Karpas-422 (cell line): ENCODE measurements at regions not wholly inside any gene's neighbourhood (a gene's known extent, or its start where the extent isn't known, plus 50 kb on each side); places are given as distances from the start of the nearest gene placed in this dataset.

Experiments
- DNase-seq: peaks from one replicate; pipeline ENCODE4 v3.0.0-alpha.2; 2015
- H2AFZ ChIP-seq: fragments of 200-600 bp; sonication (generic); 2 replicates; pipeline ENCODE4 v1.6.1; 2014; ENCODE audit warnings: antibody characterized with exemption, low read length, mixed read lengths
- H3K27ac ChIP-seq: fragments of 200-600 bp; sonication (generic); 2 replicates; pipeline ENCODE4 v1.5.1; 2014; ENCODE audit warnings: mild to moderate bottlenecking, low read length, moderate library complexity
- H3K27me3 ChIP-seq: fragments of 200-600 bp; sonication (generic); 2 replicates; pipeline ENCODE4 v1.6.1; 2014; ENCODE audit warnings: low read length, mixed read lengths
- H3K36me3 ChIP-seq: fragments of 200-600 bp; sonication (generic); 2 replicates; pipeline ENCODE4 v1.6.1; 2014; ENCODE audit warnings: low read length, mixed read lengths; ENCODE audit not compliant: insufficient read depth
- H3K4me1 ChIP-seq: fragments of 200-600 bp; sonication (generic); 2 replicates; pipeline ENCODE4 v1.6.1; 2014; ENCODE audit warnings: mild to moderate bottlenecking, low read length, mixed read lengths
- H3K4me2 ChIP-seq: fragments of 200-600 bp; sonication (generic); 2 replicates; pipeline ENCODE4 v1.6.1; 2014; ENCODE audit warnings: low read length, low read depth, mild to moderate bottlenecking; ENCODE audit not compliant: poor library complexity, severe bottlenecking
- H3K4me3 ChIP-seq: fragments of 200-600 bp; sonication (generic); 2 replicates; pipeline ENCODE4 v1.5.1; 2014; ENCODE audit warnings: mild to moderate bottlenecking, antibody characterized with exemption, low read length, mixed read lengths
- H3K79me2 ChIP-seq: fragments of 200-600 bp; sonication (generic); 2 replicates; pipeline ENCODE4 v1.6.1; 2014; ENCODE audit warnings: mild to moderate bottlenecking, low read length, mixed read lengths
- H3K9ac ChIP-seq: fragments of 200-600 bp; sonication (generic); 2 replicates; pipeline ENCODE4 v1.6.0; 2014; ENCODE audit warnings: low read length
- H3K9me2 ChIP-seq: fragments of 200-600 bp; sonication (generic), shearing (Covaris generic); replicated peaks from 2 replicates; pipeline ENCODE4 v1.6.0; 2014; ENCODE audit warnings: mild to moderate bottlenecking, low read length, moderate library complexity; ENCODE audit not compliant: insufficient read depth
- H3K9me3 ChIP-seq: fragments of 300-700, 200-600 bp; sonication (generic); 2 replicates; pipeline ENCODE4 v1.6.1; 2014; ENCODE audit warnings: low read length, mixed read lengths
- H4K20me1 ChIP-seq: fragments of 200-600 bp; sonication (generic); 2 replicates; pipeline ENCODE4 v1.6.1; 2014; ENCODE audit warnings: mild to moderate bottlenecking, antibody characterized with exemption, low read length, low read depth; ENCODE audit not compliant: insufficient read depth

DNA sequence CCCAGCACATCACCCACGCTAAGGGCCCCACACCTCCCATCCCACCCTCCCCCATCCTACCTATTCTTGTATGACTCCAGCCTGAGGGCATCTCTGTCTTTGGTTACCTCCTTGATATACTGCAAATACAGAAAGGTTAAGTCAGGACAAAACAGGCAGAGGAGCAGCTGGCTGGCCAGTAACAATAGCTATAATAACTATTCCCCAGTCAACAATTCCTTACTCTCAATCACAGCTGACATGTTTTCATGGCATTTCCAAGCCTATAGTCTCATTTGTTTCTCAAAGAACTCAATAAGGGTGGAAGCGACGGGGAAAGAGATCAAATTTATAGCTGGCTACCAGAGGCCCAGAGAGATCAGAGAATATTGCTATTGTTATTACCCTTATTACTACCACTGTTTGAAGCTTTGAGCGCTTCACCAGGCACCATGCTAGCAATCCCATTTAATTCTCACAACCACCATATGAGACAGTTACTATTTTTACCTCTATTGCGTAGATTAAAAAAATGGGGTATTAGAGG, 93.0 kb upstream of the C2CD4B start:
- no peaks in the 10 kb centered on the region for H3K4me1 ChIP-seq
- H3K9ac ChIP-seq, result no peak overlapping the region
- H3K9me2 ChIP-seq, result no peaks in the 10 kb centered on the region
- peaks cover 9% of the 10 kb centered on the region for H3K9me3 ChIP-seq
- no peak overlapping the region for H2AFZ ChIP-seq
- no peak overlapping the region for H3K4me2 ChIP-seq
- H3K27ac ChIP-seq, result no peak overlapping the region
- H3K4me3 ChIP-seq, result no peak overlapping the region
- no peaks in the 10 kb centered on the region for H3K79me2 ChIP-seq
- peaks cover 17% of the 10 kb centered on the region; the same call in 1 of the 2 replicates for H3K36me3 ChIP-seq
- DNase-seq, result no peak
- no peaks in the 10 kb centered on the region for H3K27me3 ChIP-seq
- H4K20me1 ChIP-seq, result no peaks in the 10 kb centered on the region

DNA sequence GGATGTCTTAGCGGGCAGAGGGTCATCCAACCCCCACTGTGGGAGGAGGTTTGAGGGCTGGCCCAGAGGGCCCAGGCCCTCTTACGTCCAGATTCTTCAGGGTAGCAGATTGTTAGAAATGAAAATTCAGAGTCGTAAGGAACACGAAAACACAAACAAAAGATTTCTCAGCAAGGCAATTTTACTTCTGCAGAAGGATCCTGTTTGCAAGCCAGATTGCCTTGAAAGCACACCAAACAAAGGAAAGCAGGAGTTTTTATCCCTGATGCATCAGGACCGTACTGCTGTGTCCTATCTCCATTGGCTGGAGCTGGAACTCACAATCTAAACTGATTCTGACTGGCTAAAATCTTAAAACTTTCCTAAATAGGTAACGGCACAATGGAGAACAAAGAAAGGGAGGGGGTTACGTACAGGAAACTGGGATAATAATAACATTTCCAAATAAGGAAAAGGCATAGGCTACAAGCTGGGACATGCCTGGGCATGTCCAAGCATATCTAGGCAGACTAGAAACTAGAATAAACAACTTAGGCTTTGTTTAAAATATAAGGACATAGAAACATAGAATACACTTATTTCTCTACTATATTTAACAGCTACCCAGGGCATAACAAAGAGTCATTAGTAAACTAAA, 97.3 kb upstream of the C2CD4B start:
- H3K9me2 ChIP-seq, result no peaks in the 10 kb centered on the region
- no peaks in the 10 kb centered on the region for H3K27me3 ChIP-seq
- peaks cover 10% of the 10 kb centered on the region for H3K79me2 ChIP-seq
- H2AFZ ChIP-seq, result no peak overlapping the region
- DNase-seq, result no peak
- no peaks in the 10 kb centered on the region for H3K4me1 ChIP-seq
- H3K4me2 ChIP-seq, result no peak overlapping the region
- no peak overlapping the region for H3K27ac ChIP-seq
- peaks cover 31% of the 10 kb centered on the region for H3K36me3 ChIP-seq
- no peaks in the 10 kb centered on the region for H4K20me1 ChIP-seq
- H3K4me3 ChIP-seq, result no peak overlapping the region
- no peak overlapping the region for H3K9ac ChIP-seq
- H3K9me3 ChIP-seq, result peaks cover 14% of the 10 kb centered on the region

DNA sequence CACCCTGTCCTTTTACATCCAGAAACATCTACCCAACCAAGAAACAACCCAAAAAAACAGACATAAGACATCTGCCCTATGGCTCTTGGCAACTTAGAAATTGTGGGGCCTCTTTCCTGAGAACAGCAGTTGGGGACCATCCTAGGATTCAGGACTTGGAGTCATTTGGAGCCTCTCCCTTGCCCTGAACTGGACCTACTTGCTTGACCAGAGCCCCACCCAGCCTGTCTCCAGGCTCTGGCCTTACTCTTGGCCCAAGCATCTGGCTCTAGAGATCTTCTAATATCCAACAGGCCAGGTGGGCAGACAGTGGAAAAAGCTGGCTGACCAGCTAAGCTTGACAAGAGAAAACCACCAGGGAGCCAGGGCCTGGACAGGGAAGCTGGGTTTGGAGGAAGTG, 99.1 kb upstream of the C2CD4B start:
- peaks cover 21% of the 10 kb centered on the region for H3K9me3 ChIP-seq
- H3K4me3 ChIP-seq, result no peak overlapping the region
- peaks cover 10% of the 10 kb centered on the region for H3K79me2 ChIP-seq
- H3K4me2 ChIP-seq, result no peak overlapping the region
- no peak overlapping the region for H3K9ac ChIP-seq
- no peak overlapping the region for H2AFZ ChIP-seq
- no peak for DNase-seq
- no peak overlapping the region for H3K27ac ChIP-seq
- no peaks in the 10 kb centered on the region for H4K20me1 ChIP-seq
- peaks cover 37% of the 10 kb centered on the region for H3K36me3 ChIP-seq
- no peaks in the 10 kb centered on the region for H3K9me2 ChIP-seq
- H3K4me1 ChIP-seq, result no peaks in the 10 kb centered on the region
- H3K27me3 ChIP-seq, result no peaks in the 10 kb centered on the region

DNA sequence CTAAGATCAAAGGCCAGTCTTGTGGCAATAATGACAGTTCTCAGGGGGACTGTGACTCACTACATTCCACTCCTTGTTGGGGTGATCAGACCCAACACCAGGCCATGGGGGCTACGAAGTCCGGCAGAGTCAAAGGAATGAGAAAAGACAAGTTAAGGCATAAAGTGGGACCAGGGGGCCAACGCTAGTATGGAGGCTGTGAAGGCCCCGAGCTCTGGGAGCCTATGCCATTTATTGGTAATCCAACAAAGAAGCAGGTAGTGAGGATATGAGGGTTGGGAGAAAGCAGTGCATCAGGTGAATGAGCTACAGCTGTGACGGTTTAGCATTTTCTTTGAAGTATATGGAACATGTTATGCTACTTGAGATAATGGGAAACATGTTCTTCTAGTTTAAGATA, 104.4 kb upstream of the C2CD4B start:
- H3K27ac ChIP-seq, result no peak overlapping the region
- H3K4me3 ChIP-seq, result no peak overlapping the region
- no peaks in the 10 kb centered on the region for H4K20me1 ChIP-seq
- peaks cover 39% of the 10 kb centered on the region for H3K36me3 ChIP-seq
- no peaks in the 10 kb centered on the region for H3K27me3 ChIP-seq
- peaks cover 24% of the 10 kb centered on the region for H3K9me3 ChIP-seq
- H2AFZ ChIP-seq, result no peak overlapping the region
- no peak overlapping the region for H3K4me2 ChIP-seq
- peaks cover 54% of the 10 kb centered on the region for H3K79me2 ChIP-seq
- DNase-seq, result peak; percentile 56
- no peaks in the 10 kb centered on the region for H3K9me2 ChIP-seq
- H3K4me1 ChIP-seq, result no peaks in the 10 kb centered on the region
- H3K9ac ChIP-seq, result no peak overlapping the region

DNA sequence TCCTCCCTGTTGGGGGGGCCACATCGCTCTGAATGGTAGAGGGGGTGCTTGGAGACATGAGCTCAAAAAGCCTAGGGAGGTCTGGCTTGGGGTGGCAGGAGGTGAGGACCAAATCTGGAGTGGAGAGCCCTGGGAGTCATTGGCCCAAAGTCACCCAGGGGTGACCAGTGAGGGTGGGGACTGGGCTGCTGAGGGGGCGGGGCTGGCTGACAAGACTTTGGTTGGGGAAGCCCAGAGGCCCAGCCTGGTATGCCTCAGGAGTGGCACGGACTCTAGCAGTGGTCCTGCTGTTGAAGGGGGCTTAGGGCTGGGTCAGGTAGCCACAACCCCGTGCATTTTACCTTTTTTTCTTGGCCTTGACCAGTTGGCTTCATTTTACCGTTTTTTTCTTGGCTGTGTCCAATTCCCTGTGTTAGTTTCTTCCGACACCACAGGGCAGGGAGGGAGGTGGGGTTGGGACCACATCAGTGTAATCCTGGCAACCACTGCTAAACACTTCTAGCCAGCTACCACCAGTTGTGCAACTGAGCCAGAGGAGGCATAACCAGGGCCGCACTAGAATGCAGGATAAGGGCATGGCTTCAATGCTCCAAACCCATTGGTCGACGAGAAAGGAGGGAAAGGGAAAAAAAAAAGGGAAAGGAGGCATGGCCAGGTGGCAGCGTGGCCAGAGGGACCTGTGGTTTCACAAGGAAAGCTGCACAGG, 105.3 kb upstream of the C2CD4B start:
- peaks cover 39% of the 10 kb centered on the region for H3K36me3 ChIP-seq
- no peak overlapping the region for H2AFZ ChIP-seq
- no peak overlapping the region for H3K27ac ChIP-seq
- peaks cover 24% of the 10 kb centered on the region for H3K9me3 ChIP-seq
- peaks cover 63% of the 10 kb centered on the region for H3K79me2 ChIP-seq
- no peaks in the 10 kb centered on the region for H4K20me1 ChIP-seq
- no peaks in the 10 kb centered on the region for H3K27me3 ChIP-seq
- H3K4me3 ChIP-seq, result no peak overlapping the region
- peak; percentile 17 for DNase-seq
- H3K4me2 ChIP-seq, result no peak overlapping the region
- no peak overlapping the region for H3K9ac ChIP-seq
- no peaks in the 10 kb centered on the region for H3K9me2 ChIP-seq
- no peaks in the 10 kb centered on the region for H3K4me1 ChIP-seq

DNA sequence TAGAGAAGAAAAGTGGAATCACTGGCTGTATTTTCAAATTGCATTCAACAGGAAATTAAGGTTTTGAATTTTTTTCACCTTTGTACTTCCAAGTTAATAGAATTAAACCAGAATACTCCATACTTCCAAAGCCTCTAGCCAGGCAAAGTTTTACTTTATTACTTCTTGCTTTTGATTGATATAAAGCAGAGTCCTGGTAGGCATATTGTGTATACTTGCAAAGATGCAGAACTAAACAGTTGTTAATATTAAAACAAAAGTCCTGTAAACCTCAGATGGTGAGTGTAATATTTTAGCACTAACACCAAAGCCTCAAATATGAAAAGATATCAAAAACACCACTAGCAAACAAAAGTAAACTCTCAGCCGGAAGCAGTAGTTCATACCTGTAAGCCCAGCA, 107.2 kb upstream of the C2CD4B start:
- Histone ChIP-seq H3K4me3 (no peak overlapping the region), H3K36me3 (peaks cover 47% of the 10 kb centered on the region), H3K27me3 (no peaks in the 10 kb centered on the region), H2AFZ (no peak overlapping the region), H3K9ac (no peak overlapping the region), H3K9me2 (no peaks in the 10 kb centered on the region), H3K79me2 (peaks cover 73% of the 10 kb centered on the region), H3K9me3 (peaks cover 24% of the 10 kb centered on the region), H3K4me1 (no peaks in the 10 kb centered on the region), H3K4me2 (no peak overlapping the region), H3K27ac (no peak overlapping the region), H4K20me1 (no peaks in the 10 kb centered on the region)
- DNase-seq, result no peak

DNA sequence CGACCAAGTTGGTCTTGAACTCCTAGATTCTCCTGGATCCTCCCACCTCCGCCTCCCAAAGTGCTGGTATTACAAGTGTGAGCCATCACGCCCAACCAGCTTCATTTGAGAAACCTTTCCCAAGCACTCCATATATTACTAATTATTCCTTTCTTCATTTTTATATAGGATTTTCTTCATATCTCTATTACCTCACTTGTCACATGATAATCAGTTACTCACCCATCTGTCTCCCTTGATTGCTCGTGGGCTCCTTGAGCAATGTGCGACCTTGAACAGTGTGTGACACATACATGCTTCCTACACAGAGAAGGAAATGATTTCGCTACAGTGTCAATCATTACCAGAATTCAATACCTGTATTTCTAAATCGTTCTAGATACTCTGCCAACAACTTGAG, 110.7 kb upstream of the C2CD4B start:
- no peak overlapping the region for H3K9ac ChIP-seq
- H3K36me3 ChIP-seq, result peaks cover 54% of the 10 kb centered on the region
- H3K27ac ChIP-seq, result no peak overlapping the region
- H3K9me3 ChIP-seq, result 0 out of 2 replicates have a peak, but pooled peaks cover 2% of the 10 kb centered on the region
- no peaks in the 10 kb centered on the region for H4K20me1 ChIP-seq
- no peak overlapping the region for H3K4me2 ChIP-seq
- H3K79me2 ChIP-seq, result peaks cover 94% of the 10 kb centered on the region
- no peaks in the 10 kb centered on the region for H3K9me2 ChIP-seq
- no peaks in the 10 kb centered on the region for H3K27me3 ChIP-seq
- no peak overlapping the region for H3K4me3 ChIP-seq
- DNase-seq, result no peak
- peaks cover 7% of the 10 kb centered on the region; the same call in 1 of the 2 replicates for H3K4me1 ChIP-seq
- H2AFZ ChIP-seq, result no peak overlapping the region

DNA sequence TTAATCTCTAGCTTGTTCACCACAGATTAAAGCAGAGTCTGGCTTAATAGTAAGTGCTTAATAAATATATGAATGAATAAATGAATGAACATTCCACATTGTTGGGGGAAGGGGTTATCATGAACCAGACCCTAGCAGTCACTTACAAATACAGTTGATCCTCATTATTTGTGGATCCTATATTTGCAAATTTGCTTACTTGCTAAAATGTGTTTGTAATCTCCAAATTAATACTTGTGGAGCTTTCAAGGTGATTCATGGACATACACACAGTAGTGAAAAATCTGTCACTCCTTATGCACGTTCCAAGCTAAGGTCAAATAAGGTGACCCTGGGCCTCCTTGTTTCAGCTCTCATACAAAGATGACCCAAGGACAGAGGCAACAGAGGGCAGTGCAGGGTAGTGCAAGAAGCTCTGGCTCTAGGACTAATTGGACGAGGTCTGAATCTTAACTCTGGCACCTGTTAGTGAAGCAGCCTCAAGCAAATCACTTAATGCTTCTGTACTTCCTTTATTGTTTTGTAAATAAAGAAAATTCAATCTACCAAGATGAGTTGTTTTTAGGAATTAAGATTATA, 112.8 kb upstream of the C2CD4B start:
- no peak overlapping the region for H2AFZ ChIP-seq
- H3K36me3 ChIP-seq, result peaks cover 39% of the 10 kb centered on the region
- H3K9ac ChIP-seq, result no peak overlapping the region
- no peak for DNase-seq
- peaks cover 81% of the 10 kb centered on the region for H3K79me2 ChIP-seq
- H3K4me1 ChIP-seq, result peaks cover 11% of the 10 kb centered on the region
- H3K27ac ChIP-seq, result no peak overlapping the region
- H3K4me2 ChIP-seq, result no peak overlapping the region
- no peaks in the 10 kb centered on the region for H3K27me3 ChIP-seq
- no peak overlapping the region for H3K4me3 ChIP-seq
- no peaks in the 10 kb centered on the region for H3K9me3 ChIP-seq
- H4K20me1 ChIP-seq, result no peaks in the 10 kb centered on the region
- no peaks in the 10 kb centered on the region for H3K9me2 ChIP-seq
